H9 (cell line): ENCODE measurements at regions not wholly inside any gene's neighbourhood (a gene's known extent, or its start where the extent isn't known, plus 50 kb on each side); places are given as distances from the start of the nearest gene placed in this dataset.

Experiments used
- DNase-seq: peaks from one replicate; pipeline ENCODE4 v3.0.0-alpha.2; 2017
- H2AFZ ChIP-seq: one replicate; pipeline ENCODE4 v1.6.1; 2013; ENCODE audit warnings: mild to moderate bottlenecking, low read length, control low read depth, moderate library complexity
- H2AK5ac ChIP-seq: 2 replicates; pipeline ENCODE4 v1.6.1; 2013; ENCODE audit warnings: low read length, control low read depth, mixed read lengths; ENCODE audit not compliant: insufficient read length
- H2BK120ac ChIP-seq: one replicate; pipeline ENCODE4 v1.6.1; 2013; ENCODE audit warnings: low read depth, mild to moderate bottlenecking, low read length, control low read depth, inconsistent platforms; ENCODE audit not compliant: poor library complexity, severe bottlenecking
- H2BK12ac ChIP-seq: 2 replicates; pipeline ENCODE4 v1.6.1; 2013; ENCODE audit warnings: low read length, control low read depth, mixed read lengths, low read depth; ENCODE audit not compliant: insufficient read length
- H2BK15ac ChIP-seq: 2 replicates; pipeline ENCODE4 v1.6.1; 2013; ENCODE audit warnings: low read depth, low read length, control low read depth
- H2BK20ac ChIP-seq: one replicate; pipeline ENCODE4 v1.6.1; 2013; ENCODE audit warnings: low read depth, mild to moderate bottlenecking, low read length, control low read depth, inconsistent platforms; ENCODE audit not compliant: poor library complexity, severe bottlenecking
- H2BK5ac ChIP-seq: 2 replicates; pipeline ENCODE4 v1.6.1; 2013; ENCODE audit warnings: low read length, control low read depth, mixed read lengths; ENCODE audit not compliant: insufficient read length
- H3K14ac ChIP-seq: 2 replicates; pipeline ENCODE4 v1.6.1; 2013; ENCODE audit warnings: low read length, control low read depth; ENCODE audit not compliant: insufficient read depth
- H3K18ac ChIP-seq: 2 replicates; pipeline ENCODE4 v1.6.1; 2013; ENCODE audit warnings: low read depth, mild to moderate bottlenecking, mixed read lengths, low read length, control low read depth; ENCODE audit not compliant: insufficient read length
- H3K23ac ChIP-seq: 2 replicates; pipeline ENCODE4 v1.6.1; 2013; ENCODE audit warnings: low read length, control low read depth, mixed read lengths, low read depth; ENCODE audit not compliant: insufficient read length
- H3K23me2 ChIP-seq: 2 replicates; pipeline ENCODE4 v1.6.1; 2013; ENCODE audit warnings: low read depth, mild to moderate bottlenecking, mixed read lengths, low read length, control low read depth; ENCODE audit not compliant: insufficient read length, poor library complexity, severe bottlenecking
- H3K27ac ChIP-seq: 2 replicates; pipeline ENCODE4 v1.5.1; 2013; ENCODE audit warnings: low read length, control low read depth, mixed read lengths, low read depth; ENCODE audit not compliant: insufficient read length
- H3K27me3 ChIP-seq: 2 replicates; pipeline ENCODE4 v1.6.1; 2013; ENCODE audit warnings: low read length, control low read depth, inconsistent platforms; ENCODE audit not compliant: insufficient read depth
- H3K4ac ChIP-seq: 2 replicates; pipeline ENCODE4 v1.6.1; 2013; ENCODE audit warnings: low read depth, mild to moderate bottlenecking, control low read depth, inconsistent platforms, low read length, moderate library complexity
- H3K4me1 ChIP-seq: 2 replicates; pipeline ENCODE4 v1.6.1; 2013; ENCODE audit warnings: low read length, control low read depth, inconsistent platforms; ENCODE audit not compliant: insufficient read depth
- H3K4me2 ChIP-seq: 2 replicates; pipeline ENCODE4 v1.6.1; 2013; ENCODE audit warnings: low read length, control low read depth, mixed read lengths; ENCODE audit not compliant: insufficient read length, insufficient read depth
- H3K56ac ChIP-seq: 2 replicates; pipeline ENCODE4 v1.6.1; 2013; ENCODE audit warnings: low read depth, mild to moderate bottlenecking, mixed read lengths, low read length, control low read depth; ENCODE audit not compliant: insufficient read length
- H3K79me1 ChIP-seq: 2 replicates; pipeline ENCODE4 v1.6.1; 2013; ENCODE audit warnings: low read depth, mild to moderate bottlenecking, moderate library complexity, low read length, control low read depth, inconsistent platforms; ENCODE audit not compliant: insufficient read depth, poor library complexity, severe bottlenecking
- H3K79me2 ChIP-seq: 2 replicates; pipeline ENCODE4 v1.6.1; 2013; ENCODE audit warnings: low read length, control low read depth, inconsistent platforms; ENCODE audit not compliant: insufficient read depth
- H3K9ac ChIP-seq: 2 replicates; pipeline ENCODE4 v1.6.1; 2013; ENCODE audit warnings: low read length, control low read depth, mixed read lengths; ENCODE audit not compliant: insufficient read length; ENCODE audit errors: extremely low read depth
- H3K9me3 ChIP-seq: one replicate; pipeline ENCODE4 v1.6.1; 2013; ENCODE audit warnings: low read depth, low read length, inconsistent platforms; ENCODE audit not compliant: control insufficient read depth
- H3T11ph ChIP-seq: one replicate; pipeline ENCODE4 v1.6.1; 2013; ENCODE audit warnings: mild to moderate bottlenecking, low read length, control low read depth, inconsistent platforms
- H4K20me1 ChIP-seq: one replicate; pipeline ENCODE4 v1.6.1; 2013; ENCODE audit not compliant: control insufficient read depth, insufficient read length, insufficient read depth
- H4K5ac ChIP-seq: 2 replicates; pipeline ENCODE4 v1.6.1; 2013; ENCODE audit warnings: low read depth, mild to moderate bottlenecking, mixed read lengths, low read length, control low read depth; ENCODE audit not compliant: insufficient read length
- H4K8ac ChIP-seq: replicated peaks from 2 replicates; pipeline ENCODE4 v1.6.1; 2013; ENCODE audit warnings: low read length, control low read depth, mixed read lengths, low read depth; ENCODE audit not compliant: insufficient read length
- H4K91ac ChIP-seq: 2 replicates; pipeline ENCODE4 v1.6.1; 2013; ENCODE audit warnings: low read depth, mild to moderate bottlenecking, moderate library complexity, mixed read lengths, low read length, control low read depth; ENCODE audit not compliant: insufficient read length
- H3K27ac Mint-ChIP-seq, 3 experiments: 2 replicates in 2 of 3; 3 replicates in 1 of 3; pipeline ENCODE4 v1.8.0; 2020 to 2021; ENCODE audit warnings: mixed read lengths in 3 of 3, mild to moderate bottlenecking in 1 of 3, moderate library complexity in 1 of 3
- H3K27me3 Mint-ChIP-seq: 2 replicates; pipeline ENCODE4 v1.8.0; 2021; ENCODE audit warnings: low read depth, mild to moderate bottlenecking, moderate library complexity, mixed read lengths
- H3K36me3 Mint-ChIP-seq, 3 experiments: 2 replicates in 2 of 3; 3 replicates in 1 of 3; pipeline ENCODE4 v1.8.0; 2020 to 2021; ENCODE audit warnings: low read depth in 3 of 3, mixed read lengths in 3 of 3; ENCODE audit not compliant: insufficient read depth in 1 of 3
- H3K4me1 Mint-ChIP-seq, 2 experiments: 2 replicates each; pipeline ENCODE4 v1.8.0; 2020; ENCODE audit warnings: mixed read lengths in 2 of 2
- H3K4me3 Mint-ChIP-seq, 2 experiments: 2 replicates in 1 of 2; 3 replicates in 1 of 2; pipeline ENCODE4 v1.8.0; 2020 to 2021; ENCODE audit warnings: mild to moderate bottlenecking in 2 of 2, mixed read lengths in 2 of 2, moderate library complexity in 1 of 2
- H3K9me3 Mint-ChIP-seq, 2 experiments: 2 replicates in 1 of 2; 3 replicates in 1 of 2; pipeline ENCODE4 v1.8.0; 2020; ENCODE audit warnings: mild to moderate bottlenecking in 2 of 2, mixed read lengths in 2 of 2, moderate library complexity in 1 of 2
- CTCF ChIP-seq: fragments of 200-600 bp; sonication (generic); conservative IDR thresholded peaks from 3 replicates; pipeline ENCODE4 v1.8.0; 2021; ENCODE audit warnings: antibody characterized with exemption, mild to moderate bottlenecking
- WGBS: extraction: QIAGEN DNeasy Blood & Tissue Kit; methylation state at CpG from one replicate; pipeline ENCODE4 v1.1.7; 2013; ENCODE audit warnings: missing lambda C conversion rate, low lambda C conversion rate, mixed read lengths; ENCODE audit not compliant: insufficient read length; ENCODE audit errors: extremely low coverage; 5-methylcytosine and 5-hydroxymethylcytosine counted together

- H3K23ac ChIP-seq = no peak overlapping the region
- no peaks in the 10 kb centered on the region for H3K27me3 ChIP-seq
- no CpG with 5 or more reads among the region's 1 CpG for WGBS
- no peak for TF ChIP-seq CTCF
- no peak overlapping the region for H4K5ac ChIP-seq
- Mint-ChIP-seq H3K27me3 (no peaks in the 10 kb centered on the region), H3K4me1 (no peaks in the 10 kb centered on the region), H3K36me3 (no peaks in the 10 kb centered on the region), H3K27ac (no peak overlapping the region), H3K9me3 (no peaks in the 10 kb centered on the region), H3K4me3 (no peak overlapping the region)
- H2AK5ac ChIP-seq = no peak overlapping the region
- H3K14ac ChIP-seq = no peak overlapping the region
- no peak overlapping the region for H2BK5ac ChIP-seq
- H3K56ac ChIP-seq = no peak overlapping the region
- no peak overlapping the region for H3K4me2 ChIP-seq
- no peak overlapping the region for H3K18ac ChIP-seq
- H3K79me2 ChIP-seq = no peaks in the 10 kb centered on the region
- no peak overlapping the region for H2BK120ac ChIP-seq
- no peak overlapping the region for H3K9ac ChIP-seq
- H3K9me3 ChIP-seq = no peaks in the 10 kb centered on the region
- no peak overlapping the region for H3T11ph ChIP-seq
- H2BK20ac ChIP-seq = no peak overlapping the region
- H4K8ac ChIP-seq = no peak overlapping the region
- no peak overlapping the region for H3K27ac ChIP-seq
- H4K91ac ChIP-seq = no peak overlapping the region
- H3K4ac ChIP-seq = no peak overlapping the region
- H3K23me2 ChIP-seq = no peaks in the 10 kb centered on the region
- no peaks in the 10 kb centered on the region for H3K79me1 ChIP-seq
- DNase-seq = no peak
- no peaks in the 10 kb centered on the region for H4K20me1 ChIP-seq
- no peak overlapping the region for H2BK12ac ChIP-seq
- H3K4me1 ChIP-seq = no peaks in the 10 kb centered on the region
- no peak overlapping the region for H2BK15ac ChIP-seq
- H2AFZ ChIP-seq = no peak overlapping the region
Observed at GRCh38 chr14:106728611-106729010, 1202.2 kb downstream of the TMEM121 start.
